Right lobe of liver (tissue), 4 donors: ENCODE measurements at regions not wholly inside any gene's neighbourhood (a gene's known extent, or its start where the extent isn't known, plus 50 kb on each side); places are given as distances from the start of the nearest gene placed in this dataset.
A peak's percentile ranks its signal among the peaks of the same experiment; 100 is the strongest.

ENCODE experiments used
- POLR2A ChIP-seq: fragments of 450-650 bp; IDR thresholded peaks from one replicate; pipeline ENCODE4 v1.6.1; 2017; ENCODE audit warnings: antibody characterized with exemption, mild to moderate bottlenecking
- TF ChIP-seq, protein P1 (sequence below), 4 donors: fragments of 200-600 bp in 3 of 4; fragments of 450-650 bp in 1 of 4; IDR thresholded peaks; one replicate each; pipeline versions ENCODE4 v1.5.1 to v1.8.0; 2016 to 2022; ENCODE audit warnings: antibody characterized with exemption in 4 of 4, mild to moderate bottlenecking in 2 of 4
- donor health status: DM: no; HTN: no; CAD: no.
- donor health status: DM: no; HTN: no; CAD: no.
- donor health status: DM: no; HTN: yes; CAD: no.

DNA sequence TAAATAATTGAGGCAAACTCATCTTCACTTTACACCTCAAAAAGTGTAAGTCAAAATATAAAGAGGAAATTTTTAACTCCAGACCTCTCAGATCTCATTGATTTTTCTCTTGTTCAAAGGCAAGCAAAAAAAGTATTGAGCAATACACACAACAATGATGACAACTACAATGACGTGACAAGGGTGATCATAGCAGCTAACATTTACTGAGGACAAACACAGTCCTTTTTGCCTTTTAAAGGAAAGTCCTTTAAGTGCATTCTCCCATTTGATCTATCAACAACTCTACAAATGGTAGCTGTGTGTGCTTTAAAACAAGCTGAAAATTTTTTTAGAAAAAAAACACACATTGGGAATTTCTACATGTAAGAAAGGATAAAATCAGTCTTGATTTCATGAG lies 123.5 kb upstream of the CTAGE1 start:
- peak; percentile 30 for TF ChIP-seq POLR2A
- TF ChIP-seq, protein P1, sequence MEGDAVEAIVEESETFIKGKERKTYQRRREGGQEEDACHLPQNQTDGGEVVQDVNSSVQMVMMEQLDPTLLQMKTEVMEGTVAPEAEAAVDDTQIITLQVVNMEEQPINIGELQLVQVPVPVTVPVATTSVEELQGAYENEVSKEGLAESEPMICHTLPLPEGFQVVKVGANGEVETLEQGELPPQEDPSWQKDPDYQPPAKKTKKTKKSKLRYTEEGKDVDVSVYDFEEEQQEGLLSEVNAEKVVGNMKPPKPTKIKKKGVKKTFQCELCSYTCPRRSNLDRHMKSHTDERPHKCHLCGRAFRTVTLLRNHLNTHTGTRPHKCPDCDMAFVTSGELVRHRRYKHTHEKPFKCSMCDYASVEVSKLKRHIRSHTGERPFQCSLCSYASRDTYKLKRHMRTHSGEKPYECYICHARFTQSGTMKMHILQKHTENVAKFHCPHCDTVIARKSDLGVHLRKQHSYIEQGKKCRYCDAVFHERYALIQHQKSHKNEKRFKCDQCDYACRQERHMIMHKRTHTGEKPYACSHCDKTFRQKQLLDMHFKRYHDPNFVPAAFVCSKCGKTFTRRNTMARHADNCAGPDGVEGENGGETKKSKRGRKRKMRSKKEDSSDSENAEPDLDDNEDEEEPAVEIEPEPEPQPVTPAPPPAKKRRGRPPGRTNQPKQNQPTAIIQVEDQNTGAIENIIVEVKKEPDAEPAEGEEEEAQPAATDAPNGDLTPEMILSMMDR (IDR thresholded peaks at IDR 0.05): no peak
